ENCODE measurements at regions not wholly inside any gene's neighbourhood (a gene's known extent, or its start where the extent isn't known, plus 50 kb on each side); places are given as distances from the start of the nearest gene placed in this dataset.
"Not testable (repeated sequence)": the region's sequence is repeated elsewhere in the genome, so short reads cannot be mapped to it uniquely, and the experiment has no call there.

DNA sequence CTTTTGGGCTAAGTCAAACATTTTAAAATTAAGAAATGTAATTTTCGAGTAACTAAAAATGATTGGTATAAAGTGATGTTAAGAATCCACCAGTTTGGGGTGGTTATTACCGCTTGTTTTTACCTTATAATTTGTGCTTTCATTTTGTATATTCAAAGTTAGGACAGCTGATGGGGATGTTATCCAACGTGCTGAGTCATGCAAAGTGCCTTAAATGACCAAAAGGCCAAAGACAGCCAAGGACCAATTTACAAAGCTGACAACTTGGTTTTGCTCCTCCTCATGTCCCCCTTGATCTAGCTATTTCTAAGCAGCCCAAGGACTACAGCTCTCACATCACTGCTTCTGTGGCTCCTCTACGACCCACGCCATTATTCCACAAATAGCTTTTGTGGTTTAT, 181.4 kb upstream of the PCDH7 start:
- H3K4me3 ChIP-seq (ENCODE audit: low read depth, low read length), result no peak overlapping the region
- DNase-seq (ENCODE audit: low read depth), result no peak
- TF ChIP-seq, protein P1, sequence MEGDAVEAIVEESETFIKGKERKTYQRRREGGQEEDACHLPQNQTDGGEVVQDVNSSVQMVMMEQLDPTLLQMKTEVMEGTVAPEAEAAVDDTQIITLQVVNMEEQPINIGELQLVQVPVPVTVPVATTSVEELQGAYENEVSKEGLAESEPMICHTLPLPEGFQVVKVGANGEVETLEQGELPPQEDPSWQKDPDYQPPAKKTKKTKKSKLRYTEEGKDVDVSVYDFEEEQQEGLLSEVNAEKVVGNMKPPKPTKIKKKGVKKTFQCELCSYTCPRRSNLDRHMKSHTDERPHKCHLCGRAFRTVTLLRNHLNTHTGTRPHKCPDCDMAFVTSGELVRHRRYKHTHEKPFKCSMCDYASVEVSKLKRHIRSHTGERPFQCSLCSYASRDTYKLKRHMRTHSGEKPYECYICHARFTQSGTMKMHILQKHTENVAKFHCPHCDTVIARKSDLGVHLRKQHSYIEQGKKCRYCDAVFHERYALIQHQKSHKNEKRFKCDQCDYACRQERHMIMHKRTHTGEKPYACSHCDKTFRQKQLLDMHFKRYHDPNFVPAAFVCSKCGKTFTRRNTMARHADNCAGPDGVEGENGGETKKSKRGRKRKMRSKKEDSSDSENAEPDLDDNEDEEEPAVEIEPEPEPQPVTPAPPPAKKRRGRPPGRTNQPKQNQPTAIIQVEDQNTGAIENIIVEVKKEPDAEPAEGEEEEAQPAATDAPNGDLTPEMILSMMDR (IDR thresholded peaks at IDR 0.05; ENCODE audit: low read depth, low read length, missing control alignments), result no peak
- in situ Hi-C loops (cut with HindIII; ENCODE audit: low sequenced_read_pairs), result no loop called here

DNA sequence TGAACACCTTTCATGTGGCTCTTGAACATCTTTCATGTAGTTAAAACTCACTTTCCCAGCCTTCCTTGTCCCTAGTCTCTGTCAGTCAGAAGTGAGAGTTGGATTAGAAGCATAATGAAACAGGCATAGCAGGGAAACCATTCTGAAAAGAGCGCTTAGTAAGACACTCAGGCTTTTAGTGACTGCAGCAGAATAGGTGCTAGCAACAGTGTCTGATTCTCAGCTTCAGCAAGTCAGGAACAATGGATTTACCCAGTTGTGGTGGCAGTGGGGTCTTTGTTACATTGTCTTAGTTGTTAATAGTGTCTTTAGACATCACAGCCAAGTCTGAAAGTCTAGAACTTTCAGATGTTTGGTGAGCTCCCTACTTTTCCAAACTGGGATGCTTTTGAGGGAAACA, 177.1 kb upstream of the PCDH7 start:
- in situ Hi-C loops (cut with HindIII; ENCODE audit: low sequenced_read_pairs), result no loop called here
- TF ChIP-seq, protein P1 (IDR thresholded peaks at IDR 0.05; ENCODE audit: low read depth, low read length, missing control alignments), result no peak
- DNase-seq (ENCODE audit: low read depth), result no peak
- H3K4me3 ChIP-seq (ENCODE audit: low read depth, low read length), result no peak overlapping the region

- TF ChIP-seq, protein P1 (IDR thresholded peaks at IDR 0.05; ENCODE audit: low read depth, low read length, missing control alignments), result no peak
- H3K4me3 ChIP-seq (ENCODE audit: low read depth, low read length), result no peak overlapping the region
- in situ Hi-C loops (cut with HindIII; ENCODE audit: low sequenced_read_pairs), result no loop called here
- DNase-seq (ENCODE audit: low read depth), result no peak
These were observed 167.0 kb upstream of the PCDH7 start for GRCh38 chr4:30553151-30553550.

- TF ChIP-seq, protein P1 (IDR thresholded peaks at IDR 0.05; ENCODE audit: low read depth, low read length, missing control alignments), result no peak
- in situ Hi-C loops (cut with HindIII; ENCODE audit: low sequenced_read_pairs), result no loop called here
- no peak for DNase-seq (ENCODE audit: low read depth)
- no peak overlapping the region for H3K4me3 ChIP-seq (ENCODE audit: low read depth, low read length)
These were observed 166.5 kb upstream of the PCDH7 start for GRCh38 chr4:30553706-30554105.

GRCh38 chr4:30555775-30556174, 164.4 kb upstream of the PCDH7 start:
- TF ChIP-seq, protein P1 (IDR thresholded peaks at IDR 0.05; ENCODE audit: low read depth, low read length, missing control alignments), result no peak
- in situ Hi-C loops (cut with HindIII; ENCODE audit: low sequenced_read_pairs), result no loop called here
- no peak for DNase-seq (ENCODE audit: low read depth)
- no peak overlapping the region for H3K4me3 ChIP-seq (ENCODE audit: low read depth, low read length)

DNA sequence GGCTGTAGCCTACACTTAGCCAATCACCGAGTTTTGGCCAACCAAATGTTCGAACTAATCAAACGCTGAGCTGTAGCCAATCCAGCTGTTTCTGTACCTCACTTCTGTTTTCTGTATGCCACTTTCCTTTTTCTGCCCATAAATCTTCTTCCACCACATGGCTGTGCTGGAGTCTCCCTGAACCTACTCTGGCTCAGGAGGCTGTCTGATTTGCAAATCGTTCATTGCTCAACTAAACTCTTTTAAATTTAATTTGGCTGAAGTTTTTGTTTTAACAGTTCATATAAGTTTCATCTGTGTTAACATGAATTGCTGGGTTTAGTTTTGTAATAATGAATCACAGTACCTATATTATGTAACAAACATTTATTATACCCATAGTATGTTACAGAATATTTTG, 160.7 kb upstream of the PCDH7 start:
- TF ChIP-seq, protein P1 (IDR thresholded peaks at IDR 0.05; ENCODE audit: low read depth, low read length, missing control alignments), result no peak
- H3K4me3 ChIP-seq (ENCODE audit: low read depth, low read length), result no peak overlapping the region
- in situ Hi-C loops (cut with HindIII; ENCODE audit: low sequenced_read_pairs), result no loop called here

DNA sequence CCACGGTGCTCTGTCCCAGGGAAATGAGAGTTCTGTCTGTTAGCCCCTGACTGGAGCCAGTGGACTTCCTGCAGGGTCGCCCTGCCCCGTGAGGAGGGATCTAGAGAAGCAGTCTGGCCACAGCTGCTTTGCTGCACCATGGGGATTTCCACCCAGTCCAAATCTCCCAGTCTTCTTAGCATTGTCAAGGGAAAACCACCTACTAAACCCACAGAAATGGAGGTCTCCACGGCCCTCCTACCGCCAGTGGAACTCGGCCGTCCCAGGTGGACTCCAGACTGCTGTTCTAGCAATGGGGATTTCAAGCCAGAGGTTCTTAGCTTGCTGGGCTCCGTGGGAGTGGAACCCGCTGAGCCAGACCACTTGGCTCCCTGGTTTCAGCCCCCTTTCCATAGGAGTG, 133.3 kb upstream of the PCDH7 start:
- TF ChIP-seq, protein P1 (IDR thresholded peaks at IDR 0.05; ENCODE audit: low read depth, low read length, missing control alignments), result no peak
- in situ Hi-C loops (cut with HindIII; ENCODE audit: low sequenced_read_pairs), result no loop called here
- no peak overlapping the region for H3K4me3 ChIP-seq (ENCODE audit: low read depth, low read length)
- no peak for DNase-seq (ENCODE audit: low read depth)

More for the DNA sequence above, 160.7 kb upstream of the PCDH7 start:
- DNase-seq (ENCODE audit: low read depth), result no peak

GRCh38 chr4:30589669-30590068, 130.5 kb upstream of the PCDH7 start:
- in situ Hi-C loops (cut with HindIII; ENCODE audit: low sequenced_read_pairs), result not testable (repeated sequence)

More at GRCh38 chr4:30589669-30590068, 130.5 kb upstream of the PCDH7 start:
- DNase-seq (ENCODE audit: low read depth); H3K4me3 ChIP-seq (ENCODE audit: low read depth, low read length): not testable (repeated sequence)

Measured in astrocyte of the cerebellum (primary cell).